HEK293T (cell line): ENCODE measurements at regions not wholly inside any gene's neighbourhood (a gene's known extent, or its start where the extent isn't known, plus 50 kb on each side); places are given as distances from the start of the nearest gene placed in this dataset.

ENCODE experiments used
- CTCF ChIA-PET: fragments of 350-600 bp; formaldehyde crosslinking; extraction: SDS; loops from one replicate; lab custom pipeline; 2021; ENCODE audit warnings: antibody characterized with exemption, inconsistent platforms; lab: Yijun Ruan, JAX
- POLR2A ChIA-PET: fragments of 350-600 bp; formaldehyde crosslinking; extraction: SDS; loops from one replicate; lab custom pipeline; 2020; ENCODE audit warnings: antibody characterized with exemption, inconsistent platforms; lab: Yijun Ruan, JAX
- DNase-seq: peaks from one replicate; pipeline ENCODE4 v3.0.0; 2012; ENCODE audit warnings: mixed read lengths; ENCODE audit errors: extremely low spot score
- ARNT ChIP-seq: fragments of 450-650 bp; IDR thresholded peaks from 2 replicates; pipeline ENCODE4 v1.6.1; 2017; ENCODE audit warnings: mild to moderate bottlenecking
- BHLHE40 ChIP-seq: fragments of 450-650 bp; IDR thresholded peaks from 2 replicates; pipeline ENCODE4 v1.6.1; 2016; ENCODE audit warnings: mild to moderate bottlenecking, moderate library complexity, borderline replicate concordance
- CTBP1 ChIP-seq: fragments of 450-650 bp; IDR thresholded peaks from 2 replicates; pipeline ENCODE4 v1.6.1; 2016; ENCODE audit warnings: borderline replicate concordance
- ELF4 ChIP-seq: fragments of 450-650 bp; IDR thresholded peaks from 2 replicates; pipeline ENCODE4 v1.6.1; 2017; ENCODE audit warnings: antibody characterized with exemption
- FOXA1 ChIP-seq: fragments of 450-650 bp; IDR thresholded peaks from 2 replicates; pipeline ENCODE4 v1.6.1; 2016; ENCODE audit warnings: mild to moderate bottlenecking
- FOXK2 ChIP-seq: fragments of 450-650 bp; IDR thresholded peaks from 2 replicates; pipeline ENCODE4 v1.6.1; 2016; ENCODE audit warnings: mild to moderate bottlenecking
- FOXM1 ChIP-seq: fragments of 450-650 bp; IDR thresholded peaks from 2 replicates; pipeline ENCODE4 v1.6.1; 2017; ENCODE audit warnings: mild to moderate bottlenecking, borderline replicate concordance
- HDGF ChIP-seq: fragments of 450-650 bp; IDR thresholded peaks from 2 replicates; pipeline ENCODE4 v1.6.1; 2017; ENCODE audit warnings: antibody characterized with exemption, borderline replicate concordance
- L3MBTL2 ChIP-seq: fragments of 450-650 bp; conservative IDR thresholded peaks from 2 replicates; pipeline ENCODE4 v1.6.1; 2016; ENCODE audit warnings: mild to moderate bottlenecking
- LEF1 ChIP-seq: fragments of 450-650 bp; IDR thresholded peaks from 2 replicates; pipeline ENCODE4 v1.6.1; 2017; ENCODE audit warnings: mild to moderate bottlenecking, borderline replicate concordance
- NFRKB ChIP-seq: fragments of 450-650 bp; IDR thresholded peaks from 2 replicates; pipeline ENCODE4 v1.6.1; 2016; ENCODE audit warnings: mild to moderate bottlenecking, moderate library complexity
- SP1 ChIP-seq: fragments of 450-650 bp; IDR thresholded peaks from 2 replicates; pipeline ENCODE4 v1.6.1; 2017
- SUZ12 ChIP-seq: fragments of 450-650 bp; IDR thresholded peaks from 2 replicates; pipeline ENCODE4 v1.6.1; 2016; ENCODE audit warnings: mild to moderate bottlenecking
- TARDBP ChIP-seq: fragments of 450-650 bp; IDR thresholded peaks from 2 replicates; pipeline ENCODE4 v1.6.1; 2016
- ZNF384 ChIP-seq: fragments of 450-650 bp; IDR thresholded peaks from 2 replicates; pipeline ENCODE4 v1.6.1; 2016
- TF ChIP-seq, protein P1 (sequence below): fragments of 450-650 bp; IDR thresholded peaks from 2 replicates; pipeline ENCODE4 v1.6.1; 2016

DNA sequence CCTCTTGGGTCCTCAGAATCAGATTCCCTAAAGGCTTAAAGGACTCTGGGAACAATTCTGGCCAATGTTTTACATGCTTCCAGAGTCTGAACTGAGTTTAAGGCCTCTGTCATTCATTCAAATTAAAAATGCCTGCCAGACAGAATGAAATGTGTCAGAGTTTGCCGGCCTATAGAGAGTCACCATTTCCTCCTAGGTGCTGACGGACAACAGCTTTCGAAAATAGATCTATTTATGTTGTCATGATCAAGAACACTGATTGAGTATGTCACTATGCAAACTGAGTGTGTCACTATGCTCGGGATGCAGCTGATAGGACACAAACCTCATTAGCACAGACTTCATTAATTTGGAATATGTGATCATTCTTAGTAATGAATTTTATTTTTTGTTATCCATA, 151.4 kb upstream of the TMCC3 start:
- ChIA-PET CTCF (no interaction called here), POLR2A (no interaction called here)
- DNase-seq = no peak
- no peak for TF ChIP-seq SP1
- no peak for TF ChIP-seq BHLHE40
- TF ChIP-seq CTBP1 = no peak
- no peak for TF ChIP-seq NFRKB

DNA sequence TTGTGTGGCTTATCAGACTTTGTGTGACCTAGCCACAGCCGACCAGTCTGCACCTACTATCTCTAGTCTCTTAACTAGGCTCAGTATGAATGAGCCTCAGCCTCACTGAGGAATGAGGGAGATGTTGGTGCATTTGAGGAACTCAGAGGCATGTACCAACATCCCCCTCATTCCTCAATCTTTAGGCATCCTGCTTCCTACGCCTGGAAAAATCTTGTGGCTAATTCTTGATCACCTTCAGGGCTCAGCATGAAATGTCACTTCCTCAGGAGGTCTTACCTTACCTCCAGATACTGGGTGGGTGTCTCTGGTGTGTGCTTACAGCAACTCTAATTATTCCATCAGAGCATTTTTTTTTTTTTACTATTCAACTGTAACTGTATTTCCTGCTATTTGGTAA, 148.8 kb upstream of the TMCC3 start:
- no peak for DNase-seq
- ChIA-PET POLR2A (no interaction called here), CTCF (no interaction called here)
- no peak for TF ChIP-seq CTBP1
- no peak for TF ChIP-seq HDGF
- TF ChIP-seq ZNF384 = no peak
- no peak for TF ChIP-seq FOXA1
- no peak for TF ChIP-seq FOXM1
- no peak for TF ChIP-seq SUZ12
- TF ChIP-seq TARDBP = no peak
- no peak for TF ChIP-seq BHLHE40
- no peak for TF ChIP-seq ELF4
- TF ChIP-seq NFRKB = no peak

DNA sequence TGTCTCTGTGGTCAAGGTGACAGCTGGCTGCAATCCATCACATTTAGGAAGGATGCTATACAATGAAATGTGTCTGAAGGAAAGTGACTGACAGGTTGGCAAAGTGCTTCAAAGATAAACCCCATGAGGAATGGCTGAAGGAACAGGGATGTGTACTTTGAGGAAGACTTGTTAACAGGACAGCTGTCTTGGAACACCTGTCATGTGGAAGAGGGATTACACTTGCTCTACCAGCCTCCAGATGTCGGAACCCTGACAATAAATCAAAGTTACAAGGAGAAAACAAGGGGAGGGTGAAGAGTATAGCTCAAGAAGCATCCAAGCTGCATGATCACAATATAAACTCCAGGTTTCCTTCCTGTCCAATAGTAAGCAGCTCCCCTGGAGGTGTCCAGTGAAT, 147.8 kb upstream of the TMCC3 start:
- ChIA-PET CTCF (no interaction called here), POLR2A (no interaction called here)
- no peak for TF ChIP-seq NFRKB
- TF ChIP-seq, protein P1, sequence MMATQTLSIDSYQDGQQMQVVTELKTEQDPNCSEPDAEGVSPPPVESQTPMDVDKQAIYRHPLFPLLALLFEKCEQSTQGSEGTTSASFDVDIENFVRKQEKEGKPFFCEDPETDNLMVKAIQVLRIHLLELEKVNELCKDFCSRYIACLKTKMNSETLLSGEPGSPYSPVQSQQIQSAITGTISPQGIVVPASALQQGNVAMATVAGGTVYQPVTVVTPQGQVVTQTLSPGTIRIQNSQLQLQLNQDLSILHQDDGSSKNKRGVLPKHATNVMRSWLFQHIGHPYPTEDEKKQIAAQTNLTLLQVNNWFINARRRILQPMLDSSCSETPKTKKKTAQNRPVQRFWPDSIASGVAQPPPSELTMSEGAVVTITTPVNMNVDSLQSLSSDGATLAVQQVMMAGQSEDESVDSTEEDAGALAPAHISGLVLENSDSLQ = peak; percentile 33; the same call in 1 of the 2 replicates
- DNase-seq = no peak

DNA sequence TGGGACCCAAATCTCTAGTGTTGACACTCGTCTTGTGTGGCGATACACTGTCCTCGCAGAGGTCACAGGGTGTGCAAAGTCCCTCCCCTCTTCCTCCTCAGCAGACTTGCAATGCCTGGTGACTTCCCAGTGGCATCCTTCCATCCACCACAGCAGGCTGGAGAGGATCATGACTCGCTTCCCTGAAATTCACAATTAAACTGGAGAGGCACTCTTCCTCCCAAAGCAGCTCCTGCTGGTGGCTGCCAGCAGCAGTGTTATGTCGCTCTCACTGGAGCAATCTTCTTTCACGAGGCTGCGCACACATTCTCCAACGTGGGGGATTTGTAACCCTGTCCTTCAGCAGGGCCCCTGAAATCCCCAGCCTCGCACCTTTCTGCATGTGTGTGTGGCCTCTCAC, 145.2 kb upstream of the TMCC3 start:
- TF ChIP-seq L3MBTL2 (no peak), ZNF384 (no peak), CTBP1 (no peak), SUZ12 (no peak), HDGF (no peak), ARNT (no peak)
- CTCF ChIA-PET = no interaction called here
- peak; percentile 27 for DNase-seq
- POLR2A ChIA-PET = no interaction called here

DNA sequence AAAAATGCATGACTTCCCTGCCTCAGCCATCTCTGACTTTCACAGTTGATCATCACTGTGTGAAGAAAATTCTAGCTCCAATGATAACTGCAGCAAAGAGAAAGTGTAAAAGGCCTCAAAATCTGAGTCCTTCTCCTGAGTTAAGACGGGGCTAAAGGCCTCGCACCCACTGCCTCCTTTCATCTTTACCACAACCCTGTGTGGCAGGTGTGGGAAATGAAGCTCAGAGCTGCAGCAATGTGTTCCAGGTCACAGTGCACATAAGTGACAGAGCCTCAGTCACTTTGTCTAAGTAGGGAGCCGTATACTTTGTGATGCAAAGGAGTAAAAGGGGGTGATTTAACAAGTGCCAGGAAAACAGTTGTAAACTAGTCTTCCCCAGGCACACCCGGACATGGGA, 144.7 kb upstream of the TMCC3 start:
- CTCF ChIA-PET = no interaction called here
- DNase-seq = no peak
- POLR2A ChIA-PET = no interaction called here
- TF ChIP-seq ARNT (no peak), L3MBTL2 (no peak), FOXM1 (no peak), SUZ12 (no peak), ZNF384 (no peak), CTBP1 (no peak), FOXK2 (no peak), BHLHE40 (no peak), SP1 (no peak), TARDBP (no peak), LEF1 (no peak), HDGF (no peak), NFRKB (no peak), ELF4 (no peak), FOXA1 (no peak)
- TF ChIP-seq, protein P1 = no peak

DNA sequence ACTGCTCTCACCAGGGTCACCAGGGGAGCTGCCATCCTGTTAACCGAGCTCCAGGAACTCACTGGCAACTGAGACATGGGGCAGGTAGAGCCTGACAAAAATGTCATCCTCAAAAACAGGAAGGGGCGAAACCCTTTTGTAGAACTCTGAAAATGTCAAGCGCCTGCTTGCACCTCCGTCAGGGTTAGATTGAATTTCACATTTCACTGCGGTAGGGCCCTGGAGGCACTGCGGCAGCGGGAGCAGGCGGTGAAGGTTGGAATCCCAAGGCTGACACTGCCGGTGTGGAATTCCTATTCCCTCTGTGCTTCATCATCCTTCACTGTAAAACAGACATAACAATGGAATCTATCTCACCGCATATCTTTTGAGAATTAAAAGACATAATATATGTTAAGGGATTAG, 142.8 kb upstream of the TMCC3 start:
- ChIA-PET CTCF (interaction anchor here (1.1 kb wide), 1 partner anchor 48 kb away, joined by 13 read pairs; no protein-coding TSS in a partner anchor), POLR2A (interaction anchor here (1.1 kb wide), 1 partner anchor 80 kb away, joined by 4 read pairs; no protein-coding TSS in a partner anchor)
- DNase-seq = peak; percentile 26
- TF ChIP-seq SUZ12 (no peak), CTBP1 (no peak), FOXA1 (no peak), ZNF384 (no peak)

DNA sequence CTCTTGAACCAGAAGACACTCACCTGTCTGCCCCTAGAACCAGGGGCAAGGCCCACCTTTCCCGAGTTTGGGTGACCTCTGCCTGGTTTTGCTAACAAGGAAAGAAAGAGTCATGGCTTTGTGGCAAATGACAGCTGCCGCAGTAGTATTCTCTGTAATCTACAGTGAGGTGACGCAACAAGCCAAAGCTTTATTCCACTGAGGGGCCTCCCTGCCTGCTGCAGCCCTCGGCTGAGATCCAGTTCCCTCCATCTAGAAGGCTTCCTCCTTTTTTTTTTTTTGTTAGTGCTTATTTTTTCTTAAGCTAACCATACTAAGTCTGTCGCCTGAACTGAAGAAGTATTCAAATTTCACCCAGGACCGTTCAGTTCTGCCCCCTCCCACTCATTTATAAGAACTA, 142.3 kb upstream of the TMCC3 start:
- peak; percentile 15 for DNase-seq
- CTCF ChIA-PET = interaction anchor here (1.1 kb wide), 1 partner anchor 48 kb away, joined by 13 read pairs; no protein-coding TSS in a partner anchor
- TF ChIP-seq FOXM1 (no peak), ELF4 (no peak), TARDBP (no peak), FOXA1 (no peak), LEF1 (no peak), HDGF (no peak), SP1 (no peak), ARNT (no peak), BHLHE40 (no peak), NFRKB (no peak), FOXK2 (no peak), CTBP1 (no peak), L3MBTL2 (no peak), SUZ12 (no peak), ZNF384 (no peak)
- TF ChIP-seq, protein P1 = no peak
- POLR2A ChIA-PET = interaction anchor here (1.1 kb wide), 1 partner anchor 81 kb away, joined by 4 read pairs; no protein-coding TSS in a partner anchor
